Endodermal cell (in vitro differentiated cells): ENCODE measurements at regions not wholly inside any gene's neighbourhood (a gene's known extent, or its start where the extent isn't known, plus 50 kb on each side); places are given as distances from the start of the nearest gene placed in this dataset.

Source experiments
- DNase-seq: peaks from one replicate; pipeline ENCODE4 v3.0.0-alpha.2; 2017
- H3K27ac ChIP-seq: 2 replicates; pipeline ENCODE4 v1.5.1; 2013; ENCODE audit warnings: mild to moderate bottlenecking, low read depth, low read length, moderate library complexity
- H3K27me3 ChIP-seq: 2 replicates; pipeline ENCODE4 v1.6.1; 2013; ENCODE audit warnings: mild to moderate bottlenecking, low read length, moderate library complexity; ENCODE audit not compliant: insufficient read depth, control insufficient read depth, poor library complexity, severe bottlenecking
- H3K36me3 ChIP-seq: 2 replicates; pipeline ENCODE4 v1.7.0; 2013; ENCODE audit warnings: mild to moderate bottlenecking, low read length, moderate library complexity; ENCODE audit not compliant: control insufficient read depth, insufficient read depth
- H3K4me1 ChIP-seq: one replicate; pipeline ENCODE4 v1.7.0; 2013; ENCODE audit warnings: low read length; ENCODE audit not compliant: control insufficient read depth, insufficient read depth
- H3K4me3 ChIP-seq: 2 replicates; pipeline ENCODE4 v1.5.1; 2013; ENCODE audit warnings: mild to moderate bottlenecking, low read length, moderate library complexity
- H3K9ac ChIP-seq: 2 replicates; pipeline ENCODE4 v1.6.1; 2013; ENCODE audit warnings: mild to moderate bottlenecking, low read length, moderate library complexity; ENCODE audit not compliant: poor library complexity, severe bottlenecking; ENCODE audit errors: extremely low read depth
- H3K9me3 ChIP-seq: 2 replicates; pipeline ENCODE4 v1.6.1; 2013; ENCODE audit warnings: mild to moderate bottlenecking, low read length, moderate library complexity; ENCODE audit not compliant: control insufficient read depth
- H3K27ac Mint-ChIP-seq: 2 replicates; pipeline ENCODE4 v1.8.0; 2020; ENCODE audit warnings: mixed read lengths
- H3K27me3 Mint-ChIP-seq: 2 replicates; pipeline ENCODE4 v1.8.0; 2021; ENCODE audit warnings: mild to moderate bottlenecking, mixed read lengths; ENCODE audit not compliant: insufficient read depth
- H3K36me3 Mint-ChIP-seq: 2 replicates; pipeline ENCODE4 v1.8.0; 2020; ENCODE audit warnings: low read depth, mixed read lengths
- H3K4me1 Mint-ChIP-seq: 2 replicates; pipeline ENCODE4 v1.8.0; 2020; ENCODE audit warnings: mixed read lengths
- H3K4me3 Mint-ChIP-seq: 2 replicates; pipeline ENCODE4 v1.8.0; 2020; ENCODE audit warnings: mild to moderate bottlenecking, moderate library complexity, mixed read lengths
- H3K9me3 Mint-ChIP-seq: 2 replicates; pipeline ENCODE4 v1.8.0; 2020; ENCODE audit warnings: mild to moderate bottlenecking, mixed read lengths
- CTCF ChIP-seq: fragments of 200-600 bp; sonication (generic); conservative IDR thresholded peaks from 2 replicates; pipeline ENCODE4 v1.5.0; 2021; ENCODE audit warnings: antibody characterized with exemption, mild to moderate bottlenecking
- WGBS, 2 experiments: methylation state at CpG; one replicate each; pipeline versions ENCODE4 v1.1.5 to v1.1.7; 2013; ENCODE audit warnings: missing lambda C conversion rate in 2 of 2, mixed read lengths in 1 of 2; ENCODE audit not compliant: insufficient coverage in 1 of 2, insufficient read length in 1 of 2; 5-methylcytosine and 5-hydroxymethylcytosine counted together

- Histone ChIP-seq H3K9me3 (no peaks in the 10 kb centered on the region), H3K9ac (no peak overlapping the region), H3K4me1 (no peaks in the 10 kb centered on the region), H3K27me3 (no peaks in the 10 kb centered on the region), H3K27ac (no peak overlapping the region), H3K4me3 (no peak overlapping the region), H3K36me3 (no peaks in the 10 kb centered on the region)
- H3K9me3 Mint-ChIP-seq: no peaks in the 10 kb centered on the region
- peak overlapping the region; percentile 32 for H3K27ac Mint-ChIP-seq
- no peak for TF ChIP-seq CTCF
- H3K36me3 Mint-ChIP-seq: no peaks in the 10 kb centered on the region
- 81 to 91% methylated on average over 4 to 7 of the region's 7 CpGs for WGBS, 2 experiments
- H3K27me3 Mint-ChIP-seq: no peaks in the 10 kb centered on the region
- no peak for DNase-seq
- H3K4me1 Mint-ChIP-seq: peaks cover 13% of the 10 kb centered on the region
- H3K4me3 Mint-ChIP-seq: no peak overlapping the region
Measured at GRCh38 chr6:146912730-146913685, 291.2 kb upstream of the STXBP5 start.

GRCh38 chr6:146913842-146914488, 290.3 kb upstream of the STXBP5 start:
- TF ChIP-seq CTCF: no peak
- no peaks in the 10 kb centered on the region for H3K9me3 ChIP-seq
- Mint-ChIP-seq H3K27ac (peak overlapping the region; percentile 77), H3K4me3 (no peak overlapping the region), H3K4me1 (peaks cover 13% of the 10 kb centered on the region), H3K9me3 (no peaks in the 10 kb centered on the region), H3K36me3 (no peaks in the 10 kb centered on the region), H3K27me3 (no peaks in the 10 kb centered on the region)
- H3K4me3 ChIP-seq: no peak overlapping the region
- no peak overlapping the region for H3K9ac ChIP-seq
- H3K27ac ChIP-seq: peak overlapping the region; percentile 89
- H3K36me3 ChIP-seq: no peaks in the 10 kb centered on the region
- no peaks in the 10 kb centered on the region for H3K4me1 ChIP-seq
- WGBS, 2 experiments: 35 to 53% methylated on average over 8 to 15 of the region's 15 CpGs
- H3K27me3 ChIP-seq: no peaks in the 10 kb centered on the region
- peak; percentile 93 for DNase-seq

GRCh38 chr6:146914489-146915483, 289.4 kb upstream of the STXBP5 start:
- DNase-seq: peak; percentile 51
- Mint-ChIP-seq H3K4me1 (peaks cover 13% of the 10 kb centered on the region), H3K27me3 (no peaks in the 10 kb centered on the region), H3K36me3 (no peaks in the 10 kb centered on the region), H3K4me3 (no peak overlapping the region), H3K27ac (peak overlapping the region; percentile 77), H3K9me3 (no peaks in the 10 kb centered on the region)
- H3K9me3 ChIP-seq: no peaks in the 10 kb centered on the region
- H3K27me3 ChIP-seq: no peaks in the 10 kb centered on the region
- H3K9ac ChIP-seq: no peak overlapping the region
- no peak overlapping the region for H3K4me3 ChIP-seq
- no peaks in the 10 kb centered on the region for H3K4me1 ChIP-seq
- no peak for TF ChIP-seq CTCF
- 96 to 97% methylated on average over 5 to 8 of the region's 8 CpGs for WGBS, 2 experiments
- no peaks in the 10 kb centered on the region for H3K36me3 ChIP-seq
- peak overlapping the region; percentile 89 for H3K27ac ChIP-seq
